OCI-LY7 (cell line): ENCODE measurements at regions not wholly inside any gene's neighbourhood (a gene's known extent, or its start where the extent isn't known, plus 50 kb on each side); places are given as distances from the start of the nearest gene placed in this dataset.

Source experiments
- CTCF ChIP-seq: fragments of 200-600 bp; sonication (generic); conservative IDR thresholded peaks from 2 replicates; pipeline ENCODE4 v1.5.1; 2014; ENCODE audit warnings: mild to moderate bottlenecking, antibody characterized with exemption, low read length, moderate library complexity, mixed read lengths
- EZH2phosphoT487 ChIP-seq: fragments of 200-600 bp; sonication (generic); IDR thresholded peaks from 2 replicates; pipeline ENCODE4 v1.6.1; 2018; ENCODE audit warnings: low read depth, borderline replicate concordance, mild to moderate bottlenecking, mixed run types, antibody characterized with exemption, low read length, moderate library complexity, mixed read lengths

GRCh38 chr21:16943231-16943630 lies 569.6 kb upstream of the CXADR start:
- no peak for TF ChIP-seq CTCF
- no peak for TF ChIP-seq EZH2phosphoT487
